Loucy (cell line): ENCODE measurements at regions not wholly inside any gene's neighbourhood (a gene's known extent, or its start where the extent isn't known, plus 50 kb on each side); places are given as distances from the start of the nearest gene placed in this dataset.

Source experiments
- EZH2phosphoT487 ChIP-seq: fragments of 200-600 bp; IDR thresholded peaks from 2 replicates; pipeline ENCODE4 v1.6.1; 2018; ENCODE audit warnings: antibody characterized with exemption, mild to moderate bottlenecking, moderate library complexity, borderline replicate concordance
- TF ChIP-seq, protein P1 (sequence below): fragments of 200-600 bp; sonication (generic); conservative IDR thresholded peaks from 2 replicates; pipeline ENCODE4 v1.5.1; 2014; ENCODE audit warnings: mild to moderate bottlenecking, antibody characterized with exemption, low read length

DNA sequence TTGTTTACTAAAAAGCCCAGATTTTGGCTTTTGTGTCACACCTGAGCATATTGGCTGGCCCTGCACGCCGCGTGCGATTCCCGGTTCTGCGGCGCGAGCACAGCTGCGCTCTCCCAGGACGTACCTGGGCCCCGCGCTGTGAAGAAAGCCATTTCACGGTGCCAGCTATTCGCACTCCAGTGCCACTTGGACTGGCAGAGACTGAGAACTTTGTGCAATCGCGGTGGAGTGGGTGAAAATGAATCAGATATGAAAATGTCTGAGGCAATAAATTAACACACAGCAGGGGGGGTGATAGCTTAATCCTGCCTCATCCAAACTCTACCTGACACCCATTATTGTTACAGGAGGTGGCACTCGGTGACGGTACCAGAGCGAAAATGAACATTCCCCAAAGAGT, 330.1 kb upstream of the MGMT start:
- TF ChIP-seq, protein P1, sequence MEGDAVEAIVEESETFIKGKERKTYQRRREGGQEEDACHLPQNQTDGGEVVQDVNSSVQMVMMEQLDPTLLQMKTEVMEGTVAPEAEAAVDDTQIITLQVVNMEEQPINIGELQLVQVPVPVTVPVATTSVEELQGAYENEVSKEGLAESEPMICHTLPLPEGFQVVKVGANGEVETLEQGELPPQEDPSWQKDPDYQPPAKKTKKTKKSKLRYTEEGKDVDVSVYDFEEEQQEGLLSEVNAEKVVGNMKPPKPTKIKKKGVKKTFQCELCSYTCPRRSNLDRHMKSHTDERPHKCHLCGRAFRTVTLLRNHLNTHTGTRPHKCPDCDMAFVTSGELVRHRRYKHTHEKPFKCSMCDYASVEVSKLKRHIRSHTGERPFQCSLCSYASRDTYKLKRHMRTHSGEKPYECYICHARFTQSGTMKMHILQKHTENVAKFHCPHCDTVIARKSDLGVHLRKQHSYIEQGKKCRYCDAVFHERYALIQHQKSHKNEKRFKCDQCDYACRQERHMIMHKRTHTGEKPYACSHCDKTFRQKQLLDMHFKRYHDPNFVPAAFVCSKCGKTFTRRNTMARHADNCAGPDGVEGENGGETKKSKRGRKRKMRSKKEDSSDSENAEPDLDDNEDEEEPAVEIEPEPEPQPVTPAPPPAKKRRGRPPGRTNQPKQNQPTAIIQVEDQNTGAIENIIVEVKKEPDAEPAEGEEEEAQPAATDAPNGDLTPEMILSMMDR, result no peak
- no peak for TF ChIP-seq EZH2phosphoT487
